Stimulated activated CD8-positive, alpha-beta memory T cell treated with anti-CD3 and anti-CD28 coated beads, Interleukin-15, amount 100 ng/mL, for 48 hours (primary cell): ENCODE measurements at regions not wholly inside any gene's neighbourhood (a gene's known extent, or its start where the extent isn't known, plus 50 kb on each side); places are given as distances from the start of the nearest gene placed in this dataset.
"Not testable (repeated sequence)": the region's sequence is repeated elsewhere in the genome, so short reads cannot be mapped to it uniquely, and the experiment has no call there.

Source experiments
- DNase-seq, 2 donors: peaks; one replicate each; pipeline ENCODE4 v3.0.0-alpha.2; 2020; ENCODE audit warnings: low read depth in 2 of 2

DNA sequence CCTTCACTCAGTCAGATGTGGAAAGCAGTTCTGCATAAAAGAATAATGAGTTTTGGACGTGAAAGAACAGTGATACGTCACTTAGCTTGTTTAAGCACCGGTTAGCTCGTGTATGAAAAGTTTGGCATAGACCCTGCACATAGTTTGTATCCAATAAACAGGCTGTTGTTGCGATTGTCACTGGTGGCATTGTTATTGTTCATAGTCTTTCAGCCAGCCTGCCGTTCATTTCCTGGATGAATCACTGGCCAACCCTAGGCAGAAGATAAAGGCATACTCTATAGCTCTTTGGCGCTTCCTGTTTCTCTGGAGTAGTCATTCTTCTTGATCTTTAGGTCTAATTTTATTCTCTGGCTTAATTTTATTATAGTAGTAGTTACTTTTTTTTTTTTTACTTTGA, 57.8 kb upstream of the ANKRD30A start:
- no peak for DNase-seq

DNA sequence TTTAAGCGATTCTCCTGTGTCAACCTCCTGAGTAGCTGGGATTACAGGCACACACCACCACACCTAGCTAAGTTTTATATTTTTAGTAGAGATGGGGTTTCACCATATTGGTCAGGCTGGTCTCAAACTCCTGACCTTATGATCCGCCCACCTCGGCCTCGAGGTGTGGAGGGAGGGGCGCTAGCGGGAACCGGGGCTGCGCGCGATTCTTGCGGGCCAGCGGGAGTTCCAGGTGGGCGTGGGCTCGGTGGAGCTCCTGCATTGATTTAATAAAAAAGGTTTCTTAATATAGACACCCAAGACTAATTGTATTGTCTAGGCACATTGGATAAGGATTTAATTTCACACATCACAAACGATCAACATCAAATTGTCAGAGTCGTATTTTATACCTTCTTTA, 63.1 kb upstream of the ANKRD30A start:
- DNase-seq = not testable (repeated sequence)

DNA sequence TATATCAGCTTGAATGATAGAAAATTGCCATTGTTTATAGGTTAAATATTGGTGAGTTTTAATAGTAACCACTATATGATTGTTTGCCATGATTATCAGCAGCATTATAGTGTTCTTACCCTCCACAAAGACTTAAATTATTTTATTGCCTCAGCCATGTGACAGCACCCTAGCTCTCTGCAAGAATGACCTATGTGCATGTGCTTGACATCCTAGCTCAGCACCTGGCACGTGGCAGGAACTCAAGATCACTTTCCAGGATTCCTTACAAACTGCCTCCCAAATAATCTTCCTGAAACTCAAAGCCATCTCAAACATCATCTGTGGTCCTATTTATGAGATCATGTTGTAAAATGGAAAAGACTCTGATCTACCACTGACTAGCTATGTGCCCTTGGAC, 68.1 kb upstream of the ANKRD30A start:
- DNase-seq = no peak

DNA sequence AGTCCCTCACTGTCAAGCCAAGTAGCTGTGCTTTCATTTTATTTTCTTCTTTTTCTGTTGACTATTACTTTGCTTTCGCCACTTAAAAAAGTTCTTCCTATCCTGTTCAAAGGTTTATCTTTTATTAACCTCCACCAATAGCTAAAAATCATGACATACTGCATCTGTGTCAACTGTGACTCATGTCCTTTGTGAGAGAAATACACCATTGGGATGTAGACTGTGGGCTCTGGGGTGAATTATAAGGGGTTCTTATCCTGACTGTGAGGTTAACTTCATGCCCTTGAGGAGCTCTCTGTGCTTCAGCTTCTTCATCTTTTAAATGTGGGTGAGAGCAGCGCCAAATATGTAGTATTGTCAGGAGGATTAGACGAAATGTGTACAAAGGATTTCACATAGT, 71.9 kb upstream of the ANKRD30A start:
- DNase-seq = no peak

DNA sequence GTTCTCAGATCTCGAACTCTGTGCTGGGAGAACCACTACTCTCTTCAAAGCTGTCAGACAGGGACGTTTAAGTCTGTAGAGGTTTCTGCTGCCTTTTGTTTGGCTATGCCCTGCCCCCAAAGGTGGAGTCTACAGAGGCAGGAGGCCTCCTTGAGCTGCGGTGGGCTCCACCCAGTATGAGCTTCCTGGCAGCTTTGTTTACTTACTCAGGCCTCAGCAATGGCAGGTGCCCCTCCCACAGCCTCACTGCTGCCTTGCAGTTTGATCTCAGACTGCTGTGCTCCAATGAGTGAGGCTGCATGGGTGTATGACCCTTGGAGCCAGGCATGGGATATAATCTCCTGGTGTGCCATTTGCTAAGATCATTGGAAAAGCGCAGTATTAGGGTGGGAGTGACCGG, 75.4 kb upstream of the ANKRD30A start:
- DNase-seq = not testable (repeated sequence)

DNA sequence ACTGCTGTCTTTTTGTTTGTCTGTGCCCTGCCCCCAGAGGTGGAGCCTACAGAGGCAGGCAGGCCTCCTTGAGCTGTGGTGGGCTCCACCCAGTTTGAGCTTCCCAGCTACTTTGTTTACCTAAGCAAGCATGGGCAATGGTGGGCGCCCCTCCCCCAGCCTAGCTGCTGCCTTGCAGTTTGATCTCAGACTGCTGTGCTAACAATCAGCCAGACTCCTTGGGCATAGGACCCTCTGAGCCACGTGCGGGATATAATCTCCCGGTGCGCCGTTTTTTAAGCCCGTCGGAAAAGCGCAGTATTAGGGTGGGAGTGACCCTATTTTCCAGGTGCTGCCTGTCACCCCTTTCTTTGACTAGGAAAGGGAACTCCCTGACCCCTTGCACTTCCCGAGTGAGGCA, 81.1 kb upstream of the ANKRD30A start:
- not testable (repeated sequence) for DNase-seq

DNA sequence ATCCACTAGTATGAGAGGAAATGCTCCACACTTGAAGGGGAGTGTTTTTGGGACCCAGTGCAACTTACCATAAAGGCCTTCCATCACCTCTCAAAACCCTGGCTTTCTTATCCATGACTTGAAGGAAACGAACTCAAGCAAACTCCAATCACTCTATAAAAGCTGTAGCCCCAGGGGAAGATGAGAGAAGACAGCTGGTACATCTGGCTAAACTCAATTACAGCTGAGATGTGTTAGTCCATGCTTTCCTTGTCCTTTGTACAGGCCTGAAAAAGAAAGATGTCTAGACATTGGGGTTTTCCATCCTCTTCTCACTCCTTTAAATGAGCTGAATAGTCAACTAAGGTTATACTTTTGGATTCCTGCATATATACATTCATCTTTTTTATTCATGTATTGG, 89.5 kb upstream of the ANKRD30A start:
- no peak for DNase-seq

DNA sequence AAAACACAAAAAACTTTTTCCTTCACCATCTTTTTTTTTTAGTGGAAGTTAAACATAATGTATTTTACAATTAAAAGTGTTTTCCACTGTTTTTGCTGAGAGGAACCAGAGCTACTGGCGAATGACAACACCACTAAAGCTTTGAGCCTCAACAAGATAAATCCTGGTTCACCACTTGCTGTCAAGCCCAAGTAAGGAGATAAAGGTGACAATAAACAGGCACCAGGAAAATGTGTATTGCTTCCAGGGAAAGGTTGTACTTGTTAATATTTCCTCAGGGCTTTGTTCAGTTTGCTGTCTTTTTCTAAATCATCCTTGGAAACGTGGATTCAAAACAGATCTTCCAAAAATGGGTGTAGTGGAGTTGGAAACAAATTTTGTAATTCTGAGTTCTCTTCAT, 109.9 kb upstream of the ANKRD30A start:
- DNase-seq = no peak

DNA sequence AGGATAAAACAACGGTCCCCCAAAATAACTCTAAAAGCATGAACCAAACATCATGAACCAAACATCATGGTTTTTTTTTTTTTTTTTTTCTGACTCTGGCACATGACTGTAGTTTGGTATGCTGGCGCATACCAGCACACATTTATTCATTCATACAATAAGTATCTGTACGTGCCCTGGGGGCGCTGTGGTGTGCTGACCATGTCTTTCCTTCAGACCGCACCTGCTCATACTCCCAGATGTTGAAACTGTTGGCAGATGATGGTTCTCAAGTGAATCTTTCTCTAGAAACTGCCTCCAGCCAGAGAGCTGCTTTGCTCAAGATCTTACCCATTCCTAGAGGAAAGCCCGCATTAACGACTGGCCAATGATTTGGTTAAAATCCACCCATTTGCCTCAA, 114.7 kb upstream of the ANKRD30A start:
- DNase-seq = no peak

DNA sequence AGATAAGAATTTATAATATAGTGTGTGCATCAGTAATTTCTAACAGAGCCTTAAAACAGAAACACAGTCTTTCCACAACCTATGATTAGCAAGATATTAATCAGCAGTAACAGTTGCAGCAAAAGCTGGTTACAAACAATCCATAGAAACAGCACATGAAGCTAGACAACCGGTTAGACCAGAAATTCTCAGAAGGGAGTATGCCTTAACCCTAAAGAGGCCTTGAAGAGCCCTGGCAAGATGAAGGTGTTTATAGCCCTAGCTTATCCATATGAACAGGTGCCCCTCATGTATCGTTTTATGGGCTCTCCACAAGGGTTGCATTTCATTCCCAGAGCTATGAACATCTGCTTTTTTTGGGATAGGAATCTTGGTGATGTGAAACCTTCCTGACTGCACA, 117.1 kb upstream of the ANKRD30A start:
- DNase-seq = not testable (repeated sequence)

DNA sequence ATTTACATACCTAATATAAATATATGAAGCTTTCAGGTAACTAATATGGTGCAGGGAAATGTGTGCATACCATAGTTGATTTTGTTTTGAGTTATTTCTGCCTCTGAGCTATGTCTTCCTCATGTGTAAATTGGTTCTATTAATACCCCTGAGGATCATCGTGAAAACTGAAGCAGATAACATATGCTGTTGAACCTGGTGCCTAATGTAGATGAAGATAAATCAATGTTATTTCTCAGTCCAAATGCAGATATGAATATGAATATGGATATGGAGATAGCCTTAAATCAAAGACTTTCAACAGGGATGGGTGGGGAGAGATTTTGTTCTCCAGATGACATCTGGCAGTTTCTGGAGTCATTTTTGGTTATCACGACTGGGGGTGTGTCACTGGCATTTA, 122.3 kb upstream of the ANKRD30A start:
- no peak for DNase-seq

DNA sequence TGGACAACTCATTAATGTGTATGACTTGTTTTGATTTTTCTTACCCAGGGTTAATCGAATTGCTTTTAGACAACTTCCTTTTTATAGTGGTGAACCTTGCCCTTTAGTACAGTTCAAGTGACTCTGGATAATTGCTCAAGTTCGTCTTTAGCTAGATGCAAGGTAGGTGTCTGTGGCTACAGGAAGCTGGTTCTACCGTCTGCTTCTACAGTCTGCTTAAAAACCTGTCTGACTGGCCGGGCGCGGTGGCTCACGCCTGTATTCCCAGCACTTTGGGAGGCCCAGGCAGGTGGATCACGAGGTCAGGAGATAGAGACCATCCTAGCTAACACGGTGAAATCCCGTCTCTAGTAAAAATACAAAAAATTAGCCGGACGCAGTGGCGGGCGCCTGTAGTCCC, 129.6 kb upstream of the ANKRD30A start:
- DNase-seq = not testable (repeated sequence)

DNA sequence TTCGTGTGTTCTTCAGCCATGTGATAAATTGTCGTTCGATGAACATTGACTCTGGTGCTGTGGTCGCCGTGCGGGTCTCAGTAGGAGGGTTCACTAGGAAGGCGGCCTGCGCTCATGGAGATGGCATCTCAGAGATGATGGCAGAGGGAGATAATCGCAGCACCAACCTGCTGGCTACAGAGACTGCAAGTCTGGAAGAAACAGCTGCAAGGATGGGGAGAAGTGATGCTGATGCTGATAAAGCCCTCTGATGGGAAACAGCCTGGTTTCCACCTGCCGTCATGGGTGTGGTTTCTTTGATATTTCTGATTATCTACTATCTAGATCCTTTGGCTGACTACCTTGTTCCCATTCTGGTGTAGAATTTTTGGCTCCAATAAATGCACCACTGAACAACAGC, 130.5 kb upstream of the ANKRD30A start:
- DNase-seq = no peak

DNA sequence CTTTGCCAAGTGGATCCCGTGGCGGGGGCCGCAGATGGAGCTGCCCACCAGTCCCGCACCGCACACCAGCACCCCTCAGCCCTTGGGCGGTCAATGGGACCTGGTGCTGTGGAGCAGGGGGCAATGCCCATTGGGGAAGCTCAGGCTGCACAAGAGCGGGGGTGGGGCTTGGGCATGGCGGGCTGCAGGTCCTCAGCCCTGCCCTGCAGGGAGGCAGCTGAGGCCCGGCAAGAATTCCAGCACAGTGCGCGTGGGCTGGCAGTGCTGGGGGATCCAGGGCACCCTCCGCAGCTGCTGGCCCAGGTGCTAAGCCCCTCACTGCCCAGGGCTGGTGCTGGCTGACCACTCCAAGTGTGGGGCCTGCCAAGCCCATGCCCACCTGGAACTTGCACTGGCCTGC, 136.2 kb upstream of the ANKRD30A start:
- no peak for DNase-seq

DNA sequence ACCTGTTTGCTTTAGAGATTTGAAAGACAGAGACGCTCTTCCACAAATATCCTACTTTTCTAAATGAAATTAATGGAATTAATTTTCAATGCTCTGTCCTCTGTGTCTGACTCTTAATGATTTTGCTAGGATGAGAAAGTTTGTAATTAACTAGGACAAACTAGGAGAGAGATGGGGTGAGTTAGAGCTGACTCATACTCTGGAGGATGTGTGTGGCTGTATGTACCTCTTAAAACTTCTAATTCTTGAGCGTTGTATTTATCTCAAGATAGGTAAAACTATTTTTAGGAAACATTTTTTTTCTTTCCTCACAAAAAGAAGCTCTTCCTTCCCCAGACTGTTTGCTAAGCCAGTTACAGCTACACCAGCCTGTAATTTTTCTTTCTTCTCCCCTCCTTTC, 178.8 kb upstream of the ANKRD30A start:
- DNase-seq = no peak

DNA sequence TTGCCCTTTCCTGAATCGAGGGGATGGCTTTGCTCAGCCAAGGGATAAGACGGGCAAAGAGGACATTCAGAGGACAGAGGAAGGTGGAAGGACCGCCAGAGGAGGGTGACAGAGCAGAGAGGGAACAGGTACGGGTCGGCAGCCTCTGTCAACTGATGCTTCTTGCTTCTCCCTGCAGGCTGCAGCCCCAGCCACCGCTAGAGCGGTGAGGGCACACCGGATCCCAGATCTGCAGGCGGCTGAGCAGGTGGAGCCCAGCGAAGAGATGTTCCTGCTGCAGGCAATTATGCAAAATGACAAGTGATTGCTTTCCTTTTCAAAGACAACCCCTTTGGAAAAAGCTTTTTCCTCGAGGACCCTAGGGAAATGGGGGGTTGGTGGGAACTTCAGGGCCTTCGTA, 181.9 kb upstream of the ANKRD30A start:
- DNase-seq = no peak

DNA sequence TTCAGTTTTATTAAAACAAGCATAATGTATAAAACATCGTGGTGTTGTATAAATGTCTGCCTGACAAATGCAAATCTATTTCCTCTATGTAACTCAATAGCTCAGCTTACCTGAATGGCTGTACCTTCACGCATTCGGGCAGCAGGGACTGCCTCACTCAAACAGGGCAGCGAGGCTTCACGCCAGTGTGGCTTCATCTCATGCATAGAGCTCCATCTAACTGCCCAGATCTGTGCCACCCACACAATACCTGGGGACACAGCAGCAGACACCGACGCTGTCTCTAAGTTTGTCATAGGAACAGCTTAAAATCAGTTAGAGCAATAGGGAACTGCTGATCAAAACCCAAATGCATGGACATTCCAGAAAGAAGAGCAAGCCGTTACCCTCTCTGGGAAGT, 182.8 kb upstream of the ANKRD30A start:
- no peak for DNase-seq

DNA sequence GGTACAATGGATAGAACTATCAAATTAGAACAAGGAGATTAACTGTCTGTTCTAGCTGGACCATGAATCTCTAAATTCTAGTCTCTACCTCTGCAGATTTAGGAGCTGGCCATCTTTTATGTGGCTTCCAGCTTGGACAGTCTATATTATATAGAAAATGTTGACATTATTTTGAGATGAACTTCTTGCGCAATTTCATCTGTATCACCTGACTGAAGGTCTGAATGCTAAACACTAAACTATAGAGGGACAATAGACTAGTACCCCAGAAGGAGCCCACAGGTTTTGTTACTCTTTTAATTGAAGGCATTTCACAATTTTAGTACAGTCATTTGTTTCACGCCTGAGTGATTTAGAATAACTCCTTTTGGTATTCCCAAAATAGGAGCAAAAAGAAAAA, 222.4 kb upstream of the ANKRD30A start:
- DNase-seq = no peak

DNA sequence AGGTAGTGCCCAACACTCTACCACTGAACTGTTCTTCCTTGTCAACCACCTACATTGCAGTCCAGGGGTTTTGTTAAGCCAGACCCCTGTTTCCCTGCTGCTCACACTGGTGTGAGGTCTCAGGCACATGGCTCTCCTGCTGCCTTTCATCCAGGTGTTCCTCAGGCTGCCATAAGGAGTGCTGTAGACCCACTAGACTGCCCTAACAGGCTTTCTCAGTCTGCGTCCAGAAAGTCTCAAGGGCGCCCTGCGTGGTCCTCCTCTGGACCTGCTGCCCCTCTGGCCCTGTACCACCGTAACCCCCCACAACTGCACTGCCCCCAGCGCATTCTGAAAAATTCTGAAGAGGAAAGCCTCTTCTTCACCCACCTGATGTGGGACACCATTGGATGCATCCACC, 225.7 kb upstream of the ANKRD30A start:
- no peak for DNase-seq

DNA sequence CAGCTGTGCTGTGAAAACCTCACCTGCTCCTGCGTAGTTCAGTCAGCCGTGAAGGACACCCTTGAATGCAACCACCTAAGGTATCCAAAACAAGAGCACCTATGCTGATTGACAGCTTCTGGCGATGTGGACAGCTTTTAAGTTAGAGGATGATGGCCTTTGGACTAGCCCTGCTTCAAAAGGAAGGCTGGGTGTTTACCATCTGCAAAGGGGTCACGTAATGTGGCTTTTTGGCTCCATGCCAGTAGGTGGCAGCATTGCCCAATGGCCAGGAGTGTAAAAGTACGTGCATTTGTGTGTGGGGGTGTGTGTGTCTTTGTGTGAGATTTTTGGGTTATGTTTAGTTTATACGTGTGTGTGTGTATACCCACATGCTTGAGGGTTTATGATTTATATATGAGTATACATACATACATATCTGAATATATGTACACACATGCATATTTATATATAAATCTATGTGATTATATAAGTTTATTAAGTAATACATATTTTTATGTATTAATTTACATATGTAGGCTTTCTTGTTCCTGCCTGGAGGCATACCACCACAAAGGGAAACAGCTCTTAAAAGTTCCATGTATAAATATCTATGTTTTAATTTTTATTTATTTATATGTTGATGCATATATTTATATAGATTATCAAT, 236.3 kb upstream of the ANKRD30A start:
- peak in 1 of 2 donors; percentile 2 for DNase-seq

DNA sequence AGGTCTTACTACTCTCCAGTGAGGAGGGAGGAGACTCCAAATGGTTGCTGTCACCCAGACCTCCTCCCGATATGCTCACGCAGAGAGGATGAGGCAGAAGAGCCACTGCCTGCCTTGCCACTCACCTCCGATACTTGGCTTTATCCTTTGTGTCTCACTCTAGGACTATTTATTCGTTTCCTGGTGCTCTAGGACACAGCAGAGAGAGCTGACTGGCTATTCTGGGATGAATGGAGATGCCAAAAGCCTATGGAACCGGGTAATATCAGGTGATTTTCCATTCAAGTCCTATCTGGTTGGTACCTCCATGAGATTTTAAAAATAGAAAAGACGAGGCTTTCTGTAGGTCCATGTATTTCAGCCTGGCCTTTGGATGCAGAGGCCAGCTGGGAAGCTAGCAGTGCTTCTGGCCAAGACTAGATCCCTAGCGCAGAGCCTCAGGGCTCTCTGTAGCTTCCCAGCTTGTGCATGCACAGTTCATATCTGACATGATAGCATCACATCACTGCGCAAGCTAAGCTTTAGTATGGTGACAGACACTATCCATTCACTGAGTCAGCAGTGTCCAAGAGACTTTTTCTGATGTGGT, 239.0 kb upstream of the ANKRD30A start:
- DNase-seq = no peak

DNA sequence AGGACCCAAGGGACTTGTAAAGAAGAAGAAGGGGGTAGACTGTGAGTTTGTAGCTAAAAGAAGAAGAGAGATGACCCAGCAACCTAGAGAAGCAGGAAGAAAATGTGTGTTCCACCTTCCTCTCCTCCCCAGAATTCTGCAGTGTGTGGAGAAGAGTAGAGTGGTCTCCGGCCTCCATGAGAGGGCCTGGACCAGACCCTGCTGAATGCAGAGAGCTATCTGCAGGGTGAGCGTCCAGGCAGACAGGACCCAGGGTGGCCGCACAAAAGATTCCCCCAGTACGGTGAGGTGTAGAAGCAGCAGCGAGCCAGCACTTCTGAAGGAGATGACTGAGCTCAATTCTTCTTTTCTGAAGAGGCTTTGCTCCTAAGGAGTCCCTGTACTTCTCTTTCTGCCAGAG, 239.7 kb upstream of the ANKRD30A start:
- DNase-seq = no peak

DNA sequence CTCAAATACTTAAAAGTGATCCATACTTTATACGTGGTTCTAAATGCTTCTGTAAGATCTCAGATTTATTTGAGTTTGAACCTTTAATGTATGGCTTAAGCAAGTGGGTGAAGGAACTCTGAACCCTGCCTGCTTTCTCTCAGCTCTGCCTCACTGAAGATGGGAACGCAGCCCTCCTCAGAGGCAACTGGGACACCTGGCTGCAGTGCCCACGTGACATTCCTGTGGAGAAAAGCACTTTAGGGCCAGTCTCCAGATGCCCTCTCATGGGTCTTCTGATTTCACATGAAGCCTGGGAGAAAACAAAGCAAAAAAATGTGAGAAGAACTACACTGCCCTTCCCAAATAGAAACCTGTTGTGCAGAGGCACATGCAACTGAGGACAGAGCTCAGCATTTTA, 242.6 kb upstream of the ANKRD30A start:
- no peak for DNase-seq

DNA sequence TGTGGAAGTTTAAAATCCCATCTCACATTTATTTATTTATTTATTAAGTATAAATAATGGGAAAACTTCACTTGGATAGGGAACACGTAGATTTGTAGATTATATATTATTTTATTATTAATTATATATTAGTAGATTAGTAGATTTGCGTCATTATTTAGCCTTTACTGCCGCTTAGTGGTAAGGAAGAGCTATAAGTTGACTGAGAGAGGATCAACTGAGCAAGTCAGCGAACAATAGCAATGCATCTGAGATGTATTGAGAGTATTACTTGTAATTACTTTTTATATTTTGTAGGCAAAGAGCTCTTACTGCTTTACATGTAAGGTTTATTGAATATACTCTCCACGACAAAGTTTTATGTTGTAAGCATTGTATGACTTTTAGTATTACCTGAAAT, 244.5 kb upstream of the ANKRD30A start:
- no peak for DNase-seq
